ENCODE measurements at regions not wholly inside any gene's neighbourhood (a gene's known extent, or its start where the extent isn't known, plus 50 kb on each side); places are given as distances from the start of the nearest gene placed in this dataset.

DNA sequence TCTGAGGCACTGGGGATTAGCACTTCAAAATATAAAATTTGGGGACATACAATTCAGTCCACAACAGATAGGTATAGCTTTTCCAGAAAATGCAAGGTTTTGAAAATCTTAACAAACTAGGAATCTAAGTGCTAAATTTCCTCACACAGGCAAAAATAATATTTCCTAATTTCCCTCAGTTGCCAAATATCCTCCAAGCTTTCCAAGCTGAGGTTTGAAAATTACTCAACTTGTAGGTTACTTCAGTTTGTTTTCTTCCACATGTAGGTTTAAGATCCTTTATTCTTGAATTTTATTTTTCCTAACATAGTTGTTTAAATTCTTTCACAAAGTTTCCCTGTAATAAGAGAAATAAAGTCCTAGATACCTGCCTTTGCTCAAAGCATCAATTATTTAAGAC, 192.9 kb upstream of the NRXN1 start:
- DNase-seq (ENCODE audit: insufficient read length, low spot score) (no peak), FAIRE-seq (no peak)

DNA sequence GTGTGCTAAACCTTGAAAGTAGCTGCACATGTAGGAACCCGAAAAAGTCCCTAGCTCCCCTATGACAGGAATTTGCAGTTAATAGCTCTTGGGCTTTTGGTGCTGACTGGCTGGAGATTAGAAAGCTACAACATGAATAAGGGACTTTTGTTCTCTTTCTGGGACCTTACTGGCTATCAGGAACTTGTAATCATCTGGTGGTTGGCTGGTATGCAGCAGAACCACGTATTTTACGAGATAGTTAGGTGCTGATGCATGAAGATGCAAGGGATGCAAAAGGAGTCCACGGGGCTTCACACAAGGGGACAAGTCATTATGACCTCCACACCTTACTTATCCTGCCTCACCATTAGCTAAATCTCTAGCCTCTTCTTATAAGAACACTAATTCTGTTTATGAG, 190.2 kb upstream of the NRXN1 start:
- no peak for DNase-seq (ENCODE audit: insufficient read length, low spot score)
- TF ChIP-seq TAF1 (IDR thresholded peaks at IDR 0.05; ENCODE audit: low read depth, low read length) (no peak), POLR2A (IDR thresholded peaks at IDR 0.05; ENCODE audit: low read depth, low read length) (no peak), SPI1 (IDR thresholded peaks at IDR 0.05; ENCODE audit: low read depth, low read length) (no peak), POLR2AphosphoS5 (IDR thresholded peaks at IDR 0.05; ENCODE audit: low read depth, low read length) (no peak), PAX5 (IDR thresholded peaks at IDR 0.05; ENCODE audit: insufficient read depth, low read length, severe bottlenecking) (no peak), POU2F2 (IDR thresholded peaks at IDR 0.05; ENCODE audit: low read depth, low read length) (no peak)
- no peak for FAIRE-seq

More for the DNA sequence above, 192.9 kb upstream of the NRXN1 start:
- TF ChIP-seq TAF1 (IDR thresholded peaks at IDR 0.05; ENCODE audit: low read depth, low read length): no peak
- no peak for TF ChIP-seq POU2F2 (IDR thresholded peaks at IDR 0.05; ENCODE audit: low read depth, low read length)
- no peak for TF ChIP-seq PAX5 (IDR thresholded peaks at IDR 0.05; ENCODE audit: insufficient read depth, low read length, severe bottlenecking)
- TF ChIP-seq POLR2AphosphoS5 (IDR thresholded peaks at IDR 0.05; ENCODE audit: low read depth, low read length): no peak
- TF ChIP-seq SPI1 (IDR thresholded peaks at IDR 0.05; ENCODE audit: low read depth, low read length): no peak
- no peak for TF ChIP-seq POLR2A (IDR thresholded peaks at IDR 0.05; ENCODE audit: low read depth, low read length)

DNA sequence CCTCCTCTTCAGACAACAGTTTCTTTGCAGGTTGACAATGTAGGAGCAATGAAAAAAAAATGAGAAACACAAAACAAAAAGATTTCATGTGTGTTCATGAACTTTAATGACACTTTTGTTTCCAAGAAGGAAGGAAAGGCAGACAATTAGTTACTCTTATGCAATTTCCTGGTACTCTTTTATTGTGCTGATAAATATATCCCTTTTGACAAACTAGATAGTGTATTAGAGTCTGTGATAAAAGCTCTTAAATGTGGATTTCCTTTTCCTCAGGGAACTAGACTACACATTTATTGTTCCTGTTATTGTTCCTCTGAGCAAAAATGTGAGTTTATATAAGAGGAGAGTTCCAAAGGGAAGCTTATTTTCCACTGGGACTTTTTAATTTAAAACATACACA, 188.7 kb upstream of the NRXN1 start:
- TF ChIP-seq POU2F2 (IDR thresholded peaks at IDR 0.05; ENCODE audit: low read depth, low read length) (no peak), POLR2AphosphoS5 (IDR thresholded peaks at IDR 0.05; ENCODE audit: low read depth, low read length) (no peak), SPI1 (IDR thresholded peaks at IDR 0.05; ENCODE audit: low read depth, low read length) (no peak), TAF1 (IDR thresholded peaks at IDR 0.05; ENCODE audit: low read depth, low read length) (no peak)
- no peak for DNase-seq (ENCODE audit: insufficient read length, low spot score)
- no peak for FAIRE-seq

DNA sequence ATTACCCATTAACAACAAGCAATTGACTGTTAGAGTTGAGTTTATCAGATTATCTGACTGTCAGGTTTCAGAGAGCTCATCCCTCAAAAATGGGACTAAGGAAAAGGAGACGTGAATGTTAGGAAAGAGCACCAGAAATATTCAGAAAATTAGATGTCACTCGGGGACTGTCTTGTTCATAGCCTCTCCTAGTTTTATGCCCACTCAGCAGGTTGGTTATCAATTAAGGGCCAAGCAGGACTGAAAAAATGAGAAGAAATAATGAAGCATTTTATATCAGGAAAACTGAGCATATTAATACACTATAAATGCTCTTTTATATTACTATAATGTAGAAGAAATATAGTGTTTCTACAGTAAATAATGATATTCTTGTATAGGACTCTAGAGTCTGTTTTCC, 188.1 kb upstream of the NRXN1 start:
- FAIRE-seq (no peak), DNase-seq (ENCODE audit: insufficient read length, low spot score) (no peak)
- TF ChIP-seq POLR2A (IDR thresholded peaks at IDR 0.05; ENCODE audit: low read depth, low read length): no peak
- no peak for TF ChIP-seq SPI1 (IDR thresholded peaks at IDR 0.05; ENCODE audit: low read depth, low read length)

DNA sequence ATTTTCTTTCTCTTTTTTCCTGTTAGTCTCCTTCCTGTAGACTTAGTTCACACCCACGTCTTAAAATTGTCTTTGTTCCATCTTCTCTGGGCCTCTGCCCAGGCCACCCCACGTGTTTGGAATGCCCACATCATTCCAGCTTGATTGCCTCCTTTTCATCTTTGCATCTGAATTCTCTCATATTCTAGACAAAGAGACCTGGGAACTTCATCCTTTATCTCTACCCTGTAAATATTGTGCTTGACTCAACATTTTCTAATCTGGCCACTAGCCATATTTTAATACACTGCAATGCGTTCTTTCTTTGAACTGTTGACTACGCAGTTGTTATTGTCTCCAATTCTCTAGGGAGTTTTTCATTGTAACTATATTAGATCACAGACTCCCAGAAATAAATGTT, 187.5 kb upstream of the NRXN1 start:
- TF ChIP-seq POLR2AphosphoS5 (IDR thresholded peaks at IDR 0.05; ENCODE audit: low read depth, low read length) (no peak), TAF1 (IDR thresholded peaks at IDR 0.05; ENCODE audit: low read depth, low read length) (no peak), PAX5 (IDR thresholded peaks at IDR 0.05; ENCODE audit: insufficient read depth, low read length, severe bottlenecking) (no peak), SPI1 (IDR thresholded peaks at IDR 0.05; ENCODE audit: low read depth, low read length) (no peak), POLR2A (IDR thresholded peaks at IDR 0.05; ENCODE audit: low read depth, low read length) (no peak), POU2F2 (IDR thresholded peaks at IDR 0.05; ENCODE audit: low read depth, low read length) (no peak)
- DNase-seq (ENCODE audit: insufficient read length, low spot score): no peak
- FAIRE-seq: no peak

DNA sequence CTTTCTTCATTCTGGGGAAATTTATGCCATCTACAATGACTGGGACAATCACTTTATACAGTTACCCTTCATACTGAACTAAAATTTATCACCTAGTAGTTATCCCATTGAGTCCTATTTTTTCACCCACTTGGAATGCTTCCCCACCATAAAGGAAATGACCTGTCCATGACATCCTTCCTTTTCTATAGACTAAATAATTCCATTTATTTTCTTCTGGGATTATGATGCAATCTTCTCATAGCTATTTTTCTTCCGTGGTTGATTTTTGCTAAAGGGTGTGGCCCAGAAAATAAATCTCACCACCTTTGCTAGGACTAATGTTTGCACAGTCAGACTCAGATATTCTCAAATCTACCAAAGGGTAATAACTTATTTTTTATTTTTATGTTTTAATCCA, 186.1 kb upstream of the NRXN1 start:
- TF ChIP-seq POLR2A (IDR thresholded peaks at IDR 0.05; ENCODE audit: low read depth, low read length) (no peak), POU2F2 (IDR thresholded peaks at IDR 0.05; ENCODE audit: low read depth, low read length) (no peak), PAX5 (IDR thresholded peaks at IDR 0.05; ENCODE audit: insufficient read depth, low read length, severe bottlenecking) (no peak), SPI1 (IDR thresholded peaks at IDR 0.05; ENCODE audit: low read depth, low read length) (no peak), TAF1 (IDR thresholded peaks at IDR 0.05; ENCODE audit: low read depth, low read length) (no peak), POLR2AphosphoS5 (IDR thresholded peaks at IDR 0.05; ENCODE audit: low read depth, low read length) (no peak)
- FAIRE-seq (no peak), DNase-seq (ENCODE audit: insufficient read length, low spot score) (no peak)

DNA sequence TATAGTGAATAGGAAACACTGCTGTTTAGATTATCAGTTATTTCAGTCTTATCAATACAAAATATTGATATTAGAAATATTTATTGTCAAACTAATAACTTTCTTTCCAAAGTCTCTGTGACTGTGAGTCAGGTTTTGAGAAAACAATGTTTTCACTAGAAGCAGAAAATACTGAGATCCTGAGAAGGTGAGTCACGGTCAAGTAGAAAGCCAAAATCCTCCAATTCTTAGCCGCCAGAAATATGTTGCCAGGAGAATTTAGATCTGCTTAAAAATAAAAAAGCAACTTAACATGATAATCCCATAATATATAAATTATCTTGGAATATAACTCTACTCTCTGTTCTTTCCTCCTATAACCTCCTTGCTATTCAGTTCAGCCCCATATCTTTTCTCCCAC, 181.9 kb upstream of the NRXN1 start:
- DNase-seq (ENCODE audit: insufficient read length, low spot score) (no peak), FAIRE-seq (no peak)
- no peak for TF ChIP-seq PAX5 (IDR thresholded peaks at IDR 0.05; ENCODE audit: insufficient read depth, low read length, severe bottlenecking)

DNA sequence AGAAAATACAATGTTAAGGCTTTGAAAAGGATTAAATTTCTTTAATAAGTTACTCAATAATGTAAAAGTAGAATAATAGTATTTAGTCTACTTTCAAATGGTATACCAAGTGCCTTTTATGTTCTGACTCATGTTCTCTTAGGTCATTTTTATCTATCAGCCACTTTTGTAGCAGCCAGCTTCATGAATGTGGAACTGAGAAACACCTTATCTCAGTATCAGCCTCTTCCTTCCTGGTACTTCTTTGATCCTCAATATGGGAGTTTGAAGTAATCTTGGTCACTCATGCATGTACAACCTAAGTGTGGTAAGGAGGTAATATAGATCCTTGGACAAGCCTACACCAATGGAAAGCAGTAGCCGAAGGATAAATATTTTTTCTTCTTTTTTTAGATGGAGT, 180.4 kb upstream of the NRXN1 start:
- FAIRE-seq (no peak), DNase-seq (ENCODE audit: insufficient read length, low spot score) (no peak)
- no peak for TF ChIP-seq POU2F2 (IDR thresholded peaks at IDR 0.05; ENCODE audit: low read depth, low read length)
- TF ChIP-seq SPI1 (IDR thresholded peaks at IDR 0.05; ENCODE audit: low read depth, low read length): peak; percentile 80

DNA sequence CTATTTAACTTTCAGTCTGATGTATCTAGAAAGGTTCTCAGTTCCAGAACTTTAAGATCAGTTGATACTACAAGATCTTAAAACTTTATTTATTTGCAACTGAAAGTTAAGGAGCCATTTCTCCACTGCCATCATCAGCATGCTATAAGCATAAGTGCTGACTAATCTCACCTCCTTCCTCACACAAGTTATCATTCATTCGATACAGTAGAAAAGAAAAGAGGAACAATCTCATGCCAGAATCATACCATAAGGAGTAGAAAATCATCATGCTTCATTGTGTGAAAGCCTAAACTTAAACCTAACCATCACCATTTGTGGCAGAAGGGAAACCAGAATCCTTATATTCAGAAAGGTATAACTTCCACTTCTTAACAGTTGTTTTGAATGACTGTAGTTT, 176.6 kb upstream of the NRXN1 start:
- FAIRE-seq (no peak), DNase-seq (ENCODE audit: insufficient read length, low spot score) (no peak)
- TF ChIP-seq PAX5 (IDR thresholded peaks at IDR 0.05; ENCODE audit: insufficient read depth, low read length, severe bottlenecking): no peak

DNA sequence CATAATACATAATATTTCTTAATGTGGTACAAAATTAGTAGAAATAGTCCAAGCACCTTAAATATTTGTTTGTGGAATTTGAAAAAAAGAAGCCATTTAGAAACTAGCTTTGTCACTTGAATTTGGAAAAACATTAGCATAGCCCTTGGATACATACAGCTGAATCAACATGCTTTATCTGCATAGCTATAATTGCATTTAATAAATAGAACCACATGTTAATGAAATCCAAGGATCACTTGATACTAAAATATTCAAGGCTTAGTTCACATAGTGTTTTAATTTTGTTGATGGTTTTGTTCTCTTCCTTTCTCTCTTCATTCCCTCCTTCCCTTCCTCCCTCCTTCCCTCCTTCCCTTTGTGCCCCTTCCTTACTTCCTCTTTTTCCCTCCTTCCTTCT, 169.4 kb upstream of the NRXN1 start:
- FAIRE-seq: no peak
- TF ChIP-seq PAX5 (IDR thresholded peaks at IDR 0.05; ENCODE audit: insufficient read depth, low read length, severe bottlenecking): no peak
- TF ChIP-seq POLR2AphosphoS5 (IDR thresholded peaks at IDR 0.05; ENCODE audit: low read depth, low read length): no peak
- no peak for TF ChIP-seq SPI1 (IDR thresholded peaks at IDR 0.05; ENCODE audit: low read depth, low read length)
- no peak for TF ChIP-seq POLR2A (IDR thresholded peaks at IDR 0.05; ENCODE audit: low read depth, low read length)
- no peak for TF ChIP-seq POU2F2 (IDR thresholded peaks at IDR 0.05; ENCODE audit: low read depth, low read length)
- TF ChIP-seq TAF1 (IDR thresholded peaks at IDR 0.05; ENCODE audit: low read depth, low read length): no peak

DNA sequence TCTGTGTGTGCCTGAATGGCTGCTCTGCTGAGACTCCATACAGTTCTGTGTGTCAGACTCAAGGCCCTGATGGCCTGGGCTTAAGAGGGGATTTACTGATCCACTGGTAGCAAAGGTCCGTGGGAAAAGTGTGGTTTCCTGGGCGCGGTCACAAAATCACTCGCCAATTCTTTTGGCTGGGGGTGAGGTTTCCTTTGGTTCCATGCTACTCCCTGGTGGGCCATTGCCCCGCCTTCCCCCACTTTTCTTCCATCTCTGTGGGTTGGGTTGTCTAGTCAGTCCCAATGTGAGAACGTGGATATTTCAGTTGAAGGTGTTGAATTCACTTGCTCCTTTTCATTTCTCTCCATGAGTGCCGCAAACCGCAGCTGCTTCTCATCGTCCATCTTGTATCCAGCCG, 162.7 kb upstream of the NRXN1 start:
- no peak for FAIRE-seq

More for the DNA sequence above, 169.4 kb upstream of the NRXN1 start:
- DNase-seq (ENCODE audit: insufficient read length, low spot score): no peak

More for the DNA sequence above, 162.7 kb upstream of the NRXN1 start:
- DNase-seq (ENCODE audit: insufficient read length, low spot score): no peak
- TF ChIP-seq TAF1 (IDR thresholded peaks at IDR 0.05; ENCODE audit: low read depth, low read length) (no peak), POU2F2 (IDR thresholded peaks at IDR 0.05; ENCODE audit: low read depth, low read length) (no peak), PAX5 (IDR thresholded peaks at IDR 0.05; ENCODE audit: insufficient read depth, low read length, severe bottlenecking) (no peak), SPI1 (IDR thresholded peaks at IDR 0.05; ENCODE audit: low read depth, low read length) (no peak), POLR2AphosphoS5 (IDR thresholded peaks at IDR 0.05; ENCODE audit: low read depth, low read length) (no peak), POLR2A (IDR thresholded peaks at IDR 0.05; ENCODE audit: low read depth, low read length) (no peak)

Measured in GM12891 (cell line).